GM10266 (cell line): ENCODE measurements at regions not wholly inside any gene's neighbourhood (a gene's known extent, or its start where the extent isn't known, plus 50 kb on each side); places are given as distances from the start of the nearest gene placed in this dataset.
"Not testable (repeated sequence)": the region's sequence is repeated elsewhere in the genome, so short reads cannot be mapped to it uniquely, and the experiment has no call there.

ENCODE experiments used
- DNase-seq: peaks from one replicate; pipeline ENCODE4 v3.0.0; 2012; ENCODE audit errors: extremely low spot score
- CTCF ChIP-seq: IDR thresholded peaks from 2 replicates; pipeline ENCODE4 v1.5.1; 2012; ENCODE audit warnings: mild to moderate bottlenecking, low read depth; ENCODE audit not compliant: control insufficient read depth, insufficient read depth; ENCODE audit errors: missing control alignments

- no peak for TF ChIP-seq CTCF
- no peak for DNase-seq
Measured at GRCh38 chr13:65133094-65133493, 2097.0 kb downstream of the PCDH9 start.

GRCh38 chr13:65125236-65125635 is 2104.9 kb downstream of the PCDH9 start:
- no peak for DNase-seq
- TF ChIP-seq CTCF: no peak

- no peak for TF ChIP-seq CTCF
- no peak for DNase-seq
Measured at GRCh38 chr13:65112531-65112941, 2117.6 kb downstream of the PCDH9 start.

- DNase-seq: no peak
- no peak for TF ChIP-seq CTCF
Measured at GRCh38 chr13:65112123-65112522, 2118.0 kb downstream of the PCDH9 start.

- TF ChIP-seq CTCF: no peak
Measured at GRCh38 chr13:65111223-65111622, 2118.9 kb downstream of the PCDH9 start.

GRCh38 chr13:65104436-65104835 is 2125.7 kb downstream of the PCDH9 start:
- not testable (repeated sequence) for DNase-seq

More at GRCh38 chr13:65111223-65111622, 2118.9 kb downstream of the PCDH9 start:
- DNase-seq: no peak

GRCh38 chr13:65103351-65103750 is 2126.8 kb downstream of the PCDH9 start:
- DNase-seq: no peak
- no peak for TF ChIP-seq CTCF
